Stimulated activated CD8-positive, alpha-beta memory T cell treated with anti-CD3 and anti-CD28 coated beads, Interleukin-2, amount 100 ng/mL, for 48 hours (primary cell): ENCODE measurements at regions not wholly inside any gene's neighbourhood (a gene's known extent, or its start where the extent isn't known, plus 50 kb on each side); places are given as distances from the start of the nearest gene placed in this dataset.

Experiments
- DNase-seq, 2 donors: peaks; one replicate each; pipeline ENCODE4 v3.0.0-alpha.2; 2020; ENCODE audit warnings: low read depth in 2 of 2

GRCh38 chr1:193629875-193630274 is 443.5 kb upstream of the B3GALT2 start:
- no peak for DNase-seq

GRCh38 chr1:193626695-193627094 is 440.3 kb upstream of the B3GALT2 start:
- no peak for DNase-seq

GRCh38 chr1:193625255-193625654 is 438.8 kb upstream of the B3GALT2 start:
- DNase-seq, result no peak

GRCh38 chr1:193619911-193620310 is 433.5 kb upstream of the B3GALT2 start:
- no peak for DNase-seq

- no peak for DNase-seq
Observed at GRCh38 chr1:193614817-193615216, 428.4 kb upstream of the B3GALT2 start.

GRCh38 chr1:193614275-193614674 is 427.9 kb upstream of the B3GALT2 start:
- DNase-seq, result no peak

- DNase-seq, result no peak
Observed at GRCh38 chr1:193613041-193613440, 426.6 kb upstream of the B3GALT2 start.

GRCh38 chr1:193609592-193609991 is 423.2 kb upstream of the B3GALT2 start:
- no peak for DNase-seq

- DNase-seq, result no peak
Observed at GRCh38 chr1:193607787-193608186, 421.4 kb upstream of the B3GALT2 start.

GRCh38 chr1:193606035-193606434 is 419.6 kb upstream of the B3GALT2 start:
- no peak for DNase-seq

- DNase-seq, result no peak
Observed at GRCh38 chr1:193602705-193603104, 416.3 kb upstream of the B3GALT2 start.

GRCh38 chr1:193593147-193593885 is 406.9 kb upstream of the B3GALT2 start:
- no peak for DNase-seq

GRCh38 chr1:193592317-193592716 is 405.9 kb upstream of the B3GALT2 start:
- DNase-seq, result no peak

GRCh38 chr1:193590102-193590501 is 403.7 kb upstream of the B3GALT2 start:
- no peak for DNase-seq

- DNase-seq, result no peak
Observed at GRCh38 chr1:193589597-193590040, 403.2 kb upstream of the B3GALT2 start.

GRCh38 chr1:193588311-193589082 is 402.1 kb upstream of the B3GALT2 start:
- no peak for DNase-seq

GRCh38 chr1:193584731-193585239 is 398.4 kb upstream of the B3GALT2 start:
- no peak for DNase-seq

GRCh38 chr1:193581341-193581740 is 394.9 kb upstream of the B3GALT2 start:
- no peak for DNase-seq

GRCh38 chr1:193580419-193580818 is 394.0 kb upstream of the B3GALT2 start:
- DNase-seq, result no peak

GRCh38 chr1:193579323-193579722 is 392.9 kb upstream of the B3GALT2 start:
- DNase-seq, result no peak

- DNase-seq, result no peak
Observed at GRCh38 chr1:193574913-193575312, 388.5 kb upstream of the B3GALT2 start.

GRCh38 chr1:193569983-193570269 is 383.5 kb upstream of the B3GALT2 start:
- DNase-seq, result no peak
